IPS-20b (cell line): ENCODE measurements at regions not wholly inside any gene's neighbourhood (a gene's known extent, or its start where the extent isn't known, plus 50 kb on each side); places are given as distances from the start of the nearest gene placed in this dataset.
"Not testable (repeated sequence)": the region's sequence is repeated elsewhere in the genome, so short reads cannot be mapped to it uniquely, and the experiment has no call there.

Experiments
- H3K27ac ChIP-seq: one replicate; pipeline ENCODE4 v1.5.1; 2013; ENCODE audit warnings: low read length
- H3K27me3 ChIP-seq: 2 replicates; pipeline ENCODE4 v1.6.1; 2013; ENCODE audit warnings: mild to moderate bottlenecking, low read length, inconsistent platforms; ENCODE audit not compliant: insufficient read depth
- H3K36me3 ChIP-seq: 2 replicates; pipeline ENCODE4 v1.6.1; 2013; ENCODE audit warnings: low read depth, mild to moderate bottlenecking, inconsistent platforms, low read length, moderate library complexity; ENCODE audit not compliant: insufficient read depth
- H3K4me1 ChIP-seq: 2 replicates; pipeline ENCODE4 v1.6.1; 2013; ENCODE audit warnings: mild to moderate bottlenecking, control low read depth, inconsistent platforms, low read length, moderate library complexity; ENCODE audit not compliant: insufficient read depth
- H3K4me3 ChIP-seq: 2 replicates; pipeline ENCODE4 v1.5.1; 2013; ENCODE audit warnings: mild to moderate bottlenecking, low read length, inconsistent platforms
- H3K9ac ChIP-seq: 2 replicates; pipeline ENCODE4 v1.6.1; 2013; ENCODE audit warnings: low read depth, mild to moderate bottlenecking, inconsistent platforms, low read length, moderate library complexity
- H3K9me3 ChIP-seq: 2 replicates; pipeline ENCODE4 v1.6.1; 2013; ENCODE audit warnings: mild to moderate bottlenecking, low read depth, low read length, inconsistent platforms; ENCODE audit not compliant: insufficient read depth

- not testable (repeated sequence) for H3K9me3 ChIP-seq, H3K9ac ChIP-seq, H3K36me3 ChIP-seq, H3K27ac ChIP-seq, H3K4me1 ChIP-seq, H3K4me3 ChIP-seq
- H3K27me3 ChIP-seq, result peaks cover 14% of the 10 kb centered on the region
These were observed 3027.3 kb upstream of the TEKT4 start for GRCh38 chr2:91843723-91844450.

- H3K9ac ChIP-seq, H3K4me3 ChIP-seq, H3K36me3 ChIP-seq, H3K4me1 ChIP-seq, H3K27ac ChIP-seq, H3K9me3 ChIP-seq: not testable (repeated sequence)
- peaks cover 14% of the 10 kb centered on the region for H3K27me3 ChIP-seq
These were observed 3026.8 kb upstream of the TEKT4 start for GRCh38 chr2:91844451-91844825.

- not testable (repeated sequence) for H3K4me3 ChIP-seq, H3K36me3 ChIP-seq, H3K4me1 ChIP-seq, H3K27ac ChIP-seq, H3K9me3 ChIP-seq, H3K27me3 ChIP-seq, H3K9ac ChIP-seq
These were observed 3024.8 kb upstream of the TEKT4 start for GRCh38 chr2:91846388-91846787.

GRCh38 chr2:91851689-91852420, 3019.4 kb upstream of the TEKT4 start:
- not testable (repeated sequence) for H3K27me3 ChIP-seq, H3K9me3 ChIP-seq, H3K36me3 ChIP-seq, H3K27ac ChIP-seq, H3K4me3 ChIP-seq, H3K9ac ChIP-seq, H3K4me1 ChIP-seq

GRCh38 chr2:91856971-91857370, 3014.3 kb upstream of the TEKT4 start:
- not testable (repeated sequence) for H3K36me3 ChIP-seq, H3K9me3 ChIP-seq, H3K27me3 ChIP-seq, H3K4me1 ChIP-seq, H3K4me3 ChIP-seq, H3K27ac ChIP-seq, H3K9ac ChIP-seq

- H3K4me3 ChIP-seq, result not testable (repeated sequence)
These were observed 3013.5 kb upstream of the TEKT4 start for GRCh38 chr2:91857711-91858110.

GRCh38 chr2:91871716-91872115, 2999.5 kb upstream of the TEKT4 start:
- not testable (repeated sequence) for H3K36me3 ChIP-seq, H3K27me3 ChIP-seq, H3K9ac ChIP-seq, H3K27ac ChIP-seq, H3K4me3 ChIP-seq, H3K4me1 ChIP-seq
- peaks cover 16% of the 10 kb centered on the region for H3K9me3 ChIP-seq

More at GRCh38 chr2:91857711-91858110, 3013.5 kb upstream of the TEKT4 start:
- not testable (repeated sequence) for H3K27ac ChIP-seq, H3K4me1 ChIP-seq, H3K9me3 ChIP-seq, H3K27me3 ChIP-seq, H3K9ac ChIP-seq, H3K36me3 ChIP-seq

- H3K4me3 ChIP-seq, H3K4me1 ChIP-seq, H3K27ac ChIP-seq, H3K27me3 ChIP-seq, H3K36me3 ChIP-seq, H3K9ac ChIP-seq: not testable (repeated sequence)
- peaks cover 27% of the 10 kb centered on the region for H3K9me3 ChIP-seq
These were observed 2997.8 kb upstream of the TEKT4 start for GRCh38 chr2:91873416-91873815.

- not testable (repeated sequence) for H3K36me3 ChIP-seq, H3K4me3 ChIP-seq, H3K9ac ChIP-seq, H3K4me1 ChIP-seq, H3K27me3 ChIP-seq, H3K27ac ChIP-seq
- peaks cover 23% of the 10 kb centered on the region for H3K9me3 ChIP-seq
These were observed 2993.5 kb upstream of the TEKT4 start for GRCh38 chr2:91877658-91878210.

GRCh38 chr2:91895091-91895490, 2976.1 kb upstream of the TEKT4 start:
- not testable (repeated sequence) for H3K9me3 ChIP-seq, H3K27ac ChIP-seq, H3K36me3 ChIP-seq

GRCh38 chr2:91917602-91918001, 2953.6 kb upstream of the TEKT4 start:
- H3K36me3 ChIP-seq, result not testable (repeated sequence)

More at GRCh38 chr2:91895091-91895490, 2976.1 kb upstream of the TEKT4 start:
- not testable (repeated sequence) for H3K4me3 ChIP-seq, H3K9ac ChIP-seq, H3K27me3 ChIP-seq, H3K4me1 ChIP-seq

More at GRCh38 chr2:91917602-91918001, 2953.6 kb upstream of the TEKT4 start:
- not testable (repeated sequence) for H3K27ac ChIP-seq, H3K4me1 ChIP-seq, H3K27me3 ChIP-seq, H3K9me3 ChIP-seq, H3K4me3 ChIP-seq, H3K9ac ChIP-seq
